Panc1 (cell line): ENCODE measurements at regions not wholly inside any gene's neighbourhood (a gene's known extent, or its start where the extent isn't known, plus 50 kb on each side); places are given as distances from the start of the nearest gene placed in this dataset.

Source experiments
- CTCF ChIP-seq: fragments of 450-650 bp; IDR thresholded peaks from 2 replicates; pipeline ENCODE4 v1.5.1; 2017; ENCODE audit warnings: mild to moderate bottlenecking
- REST ChIP-seq, 2 experiments: IDR thresholded peaks; 2 replicates each; pipeline ENCODE4 v1.6.1; 2011 to 2012; ENCODE audit warnings: low read depth in 2 of 2, control low read depth in 1 of 2, low read length in 1 of 2, mild to moderate bottlenecking in 1 of 2, moderate library complexity in 1 of 2; ENCODE audit not compliant: insufficient read depth in 1 of 2
- SIN3A ChIP-seq: IDR thresholded peaks from 2 replicates; pipeline ENCODE4 v1.6.1; 2012; ENCODE audit warnings: low read depth, mild to moderate bottlenecking, low read length, moderate library complexity, borderline replicate concordance; ENCODE audit not compliant: insufficient read depth

- TF ChIP-seq CTCF (no peak), SIN3A (no peak), REST (IDR thresholded peaks at IDR 0.05; ENCODE audit: insufficient read depth in 1 of 2, low read depth in 2 of 2, low read length in 1 of 2) (no peak)
Measured at GRCh38 chr2:239873656-239874635, 151.2 kb downstream of the NDUFA10 start.
